Body of pancreas (tissue), 4 donors: ENCODE measurements at regions not wholly inside any gene's neighbourhood (a gene's known extent, or its start where the extent isn't known, plus 50 kb on each side); places are given as distances from the start of the nearest gene placed in this dataset.
A peak's percentile ranks its signal among the peaks of the same experiment; 100 is the strongest.

Experiments used
- ATAC-seq: fragments of 150-250 bp; one replicate; pipeline ENCODE4 v1.9.1; 2016
- DNase-seq, 4 donors: peaks; one replicate each; pipeline ENCODE4 v3.0.0-alpha.2; 2019
- H3K27ac ChIP-seq, 4 donors: fragments of 200-600 bp; sonication (generic); 1 replicate in 3 of 4; 2 replicates in 1 of 4; pipeline versions ENCODE4 v1.5.1 to v1.6.1; 2016 to 2019; ENCODE audit warnings: mild to moderate bottlenecking in 1 of 4, mixed read lengths in 1 of 4, moderate library complexity in 1 of 4
- H3K27me3 ChIP-seq, 2 donors: fragments of 200-600 bp; sonication (generic); one replicate each; pipeline ENCODE4 v1.6.0; 2016; ENCODE audit warnings: mild to moderate bottlenecking in 1 of 2
- H3K36me3 ChIP-seq, 2 donors: fragments of 200-600 bp; sonication (generic); replicated peaks in 1 of 2; 2 replicates each; pipeline ENCODE4 v1.5.1; 2016; ENCODE audit warnings: low read depth in 2 of 2; ENCODE audit not compliant: insufficient read depth in 1 of 2
- H3K4me1 ChIP-seq: fragments of 200-600 bp; sonication (generic); one replicate; pipeline ENCODE4 v1.6.0; 2016
- H3K4me3 ChIP-seq, 2 donors: fragments of 200-600 bp; sonication (generic); 1 replicate in 1 of 2; 2 replicates in 1 of 2; pipeline ENCODE4 v1.5.1; 2016 to 2019
- H3K9me3 ChIP-seq, 3 donors: fragments of 200-600 bp; sonication (generic); 1 replicate in 2 of 3; 2 replicates in 1 of 3; pipeline ENCODE4 v1.5.1; 2016
- CTCF ChIP-seq, 7 experiments: fragments of 450-650 bp in 4 of 7; fragments of 200-600 bp in 3 of 7; sonication (generic) in 3 of 7; IDR thresholded peaks; one replicate each; pipeline ENCODE4 v1.5.1; 2016 to 2019; ENCODE audit warnings: antibody characterized with exemption in 7 of 7
- POLR2A ChIP-seq, 3 donors: fragments of 450-650 bp; IDR thresholded peaks; one replicate each; pipeline ENCODE4 v1.6.1; 2016; ENCODE audit warnings: antibody characterized with exemption in 3 of 3, mild to moderate bottlenecking in 2 of 3
- WGBS, 2 donors: methylation state at CpG; one replicate each; pipeline ENCODE4 v1.1.5; 2017; 5-methylcytosine and 5-hydroxymethylcytosine counted together
- intact Hi-C: fragments of 100-400 bp; cut with DNase I; formaldehyde crosslinking; loops from one replicate; pipeline ENCODE4 v1.15.1; 2023

GRCh38 chr14:22336031-22336430, 253.0 kb downstream of the DAD1 start:
- DNase-seq (no peak), ATAC-seq (no peak)
- Histone ChIP-seq H3K4me3 (no peak overlapping the region), H3K27ac (no peak overlapping the region), H3K27me3 (no peaks in the 10 kb centered on the region), H3K4me1 (peaks cover 24% of the 10 kb centered on the region), H3K9me3 (no peaks in the 10 kb centered on the region), H3K36me3 (no peaks in the 10 kb centered on the region)
- intact Hi-C loops: no loop called here
- 43 to 44% methylated on average over 6 of the region's 6 CpGs for WGBS, 2 donors
- TF ChIP-seq POLR2A (IDR thresholded peaks at IDR 0.05) (no peak), CTCF (IDR thresholded peaks at IDR 0.05) (no peak)

GRCh38 chr14:22334627-22335026, 254.4 kb downstream of the DAD1 start:
- 71 to 78% methylated on average over 4 of the region's 4 CpGs for WGBS, 2 donors
- Histone ChIP-seq H3K36me3 (no peaks in the 10 kb centered on the region), H3K4me1 (peaks cover 24% of the 10 kb centered on the region), H3K27ac (peak overlapping the region; percentile 21 to 56 (median 36)), H3K9me3 (peaks cover 0 to 3% (median 0%) of the 10 kb centered on the region in 3 donors), H3K4me3 (no peak overlapping the region), H3K27me3 (no peaks in the 10 kb centered on the region)
- DNase-seq (no peak), ATAC-seq (no peak)
- TF ChIP-seq POLR2A (IDR thresholded peaks at IDR 0.05) (no peak), CTCF (IDR thresholded peaks at IDR 0.05) (no peak)
- intact Hi-C loops: no loop called here

GRCh38 chr14:22334275-22334577, 254.8 kb downstream of the DAD1 start:
- DNase-seq (no peak), ATAC-seq (no peak)
- intact Hi-C loops: no loop called here
- H3K27ac ChIP-seq: peak overlapping the region; percentile 21 to 56 (median 36)
- no peaks in the 10 kb centered on the region for H3K27me3 ChIP-seq
- TF ChIP-seq POLR2A (IDR thresholded peaks at IDR 0.05): no peak
- no peak for TF ChIP-seq CTCF (IDR thresholded peaks at IDR 0.05)
- WGBS, 2 donors: 27 to 32% methylated on average over 4 of the region's 4 CpGs
- H3K4me3 ChIP-seq: no peak overlapping the region
- no peaks in the 10 kb centered on the region for H3K36me3 ChIP-seq
- peaks cover 0 to 6% (median 0%) of the 10 kb centered on the region in 3 donors for H3K9me3 ChIP-seq
- H3K4me1 ChIP-seq: peaks cover 24% of the 10 kb centered on the region

- peak; percentile 23 to 65 (median 46) for DNase-seq
- WGBS, 2 donors: 30 to 34% methylated on average over 6 of the region's 6 CpGs
- peaks cover 0 to 6% (median 0%) of the 10 kb centered on the region in 3 donors for H3K9me3 ChIP-seq
- H3K4me3 ChIP-seq: no peak overlapping the region
- no peaks in the 10 kb centered on the region for H3K27me3 ChIP-seq
- ATAC-seq: peak; percentile 92
- H3K4me1 ChIP-seq: peaks cover 24% of the 10 kb centered on the region
- peak overlapping the region; percentile 21 to 56 (median 36) for H3K27ac ChIP-seq
- no peaks in the 10 kb centered on the region for H3K36me3 ChIP-seq
- no peak for TF ChIP-seq CTCF (IDR thresholded peaks at IDR 0.05)
- no peak for TF ChIP-seq POLR2A (IDR thresholded peaks at IDR 0.05)
- intact Hi-C loops: no loop called here
These were observed 255.4 kb downstream of the DAD1 start for GRCh38 chr14:22333422-22334274.
